SJCRH30 (cell line): ENCODE measurements at regions not wholly inside any gene's neighbourhood (a gene's known extent, or its start where the extent isn't known, plus 50 kb on each side); places are given as distances from the start of the nearest gene placed in this dataset.

Source experiments
- DNase-seq, 2 experiments: peaks; one replicate each; pipeline ENCODE4 v3.0.0-alpha.2; 2015 to 2020
- H3K27ac ChIP-seq: fragments of 250-450 bp; sonication (Bioruptor Pico); 2 replicates; pipeline ENCODE4 v1.5.1; 2020; ENCODE audit warnings: mild to moderate bottlenecking, moderate library complexity
- H3K27me3 ChIP-seq: fragments of 250-450 bp; sonication (Bioruptor Pico); 2 replicates; pipeline ENCODE4 v1.5.1; 2020; ENCODE audit warnings: mild to moderate bottlenecking, moderate library complexity
- H3K36me3 ChIP-seq: fragments of 250-450 bp; sonication (Bioruptor Pico); 2 replicates; pipeline ENCODE4 v1.5.1; 2020; ENCODE audit warnings: mild to moderate bottlenecking, moderate library complexity
- H3K4me1 ChIP-seq: fragments of 250-450 bp; sonication (Bioruptor Pico); 2 replicates; pipeline ENCODE4 v1.5.1; 2020; ENCODE audit warnings: mild to moderate bottlenecking, moderate library complexity
- H3K4me3 ChIP-seq: fragments of 250-450 bp; sonication (Bioruptor Pico); 2 replicates; pipeline ENCODE4 v1.5.1; 2020; ENCODE audit warnings: mild to moderate bottlenecking, moderate library complexity
- H3K9me3 ChIP-seq: fragments of 250-450 bp; sonication (Bioruptor Pico); replicated peaks from 2 replicates; pipeline ENCODE4 v1.5.1; 2020; ENCODE audit warnings: mild to moderate bottlenecking, moderate library complexity

- H3K27me3 ChIP-seq = no peaks in the 10 kb centered on the region
- no peak overlapping the region for H3K4me3 ChIP-seq
- DNase-seq = no peak
- no peaks in the 10 kb centered on the region for H3K36me3 ChIP-seq
- no peak overlapping the region for H3K27ac ChIP-seq
- H3K9me3 ChIP-seq = no peaks in the 10 kb centered on the region
- no peaks in the 10 kb centered on the region for H3K4me1 ChIP-seq
These were observed 76.5 kb upstream of the NUDT7 start for GRCh38 chr16:77645764-77646163.

GRCh38 chr16:77647726-77648125, 74.6 kb upstream of the NUDT7 start:
- no peaks in the 10 kb centered on the region for H3K36me3 ChIP-seq
- H3K4me1 ChIP-seq = no peaks in the 10 kb centered on the region
- no peaks in the 10 kb centered on the region for H3K27me3 ChIP-seq
- DNase-seq = no peak
- H3K4me3 ChIP-seq = no peak overlapping the region
- H3K27ac ChIP-seq = no peak overlapping the region
- no peaks in the 10 kb centered on the region for H3K9me3 ChIP-seq

GRCh38 chr16:77650761-77651160, 71.6 kb upstream of the NUDT7 start:
- H3K4me3 ChIP-seq = no peak overlapping the region
- no peaks in the 10 kb centered on the region for H3K27me3 ChIP-seq
- no peak for DNase-seq
- no peak overlapping the region for H3K27ac ChIP-seq
- no peaks in the 10 kb centered on the region for H3K36me3 ChIP-seq
- no peaks in the 10 kb centered on the region for H3K9me3 ChIP-seq
- no peaks in the 10 kb centered on the region for H3K4me1 ChIP-seq

- no peaks in the 10 kb centered on the region for H3K9me3 ChIP-seq
- H3K27ac ChIP-seq = no peak overlapping the region
- no peak for DNase-seq
- H3K36me3 ChIP-seq = no peaks in the 10 kb centered on the region
- H3K4me1 ChIP-seq = no peaks in the 10 kb centered on the region
- no peak overlapping the region for H3K4me3 ChIP-seq
- no peaks in the 10 kb centered on the region for H3K27me3 ChIP-seq
These were observed 69.9 kb upstream of the NUDT7 start for GRCh38 chr16:77652399-77652798.

- H3K27ac ChIP-seq = no peak overlapping the region
- H3K4me3 ChIP-seq = no peak overlapping the region
- H3K4me1 ChIP-seq = no peaks in the 10 kb centered on the region
- no peaks in the 10 kb centered on the region for H3K9me3 ChIP-seq
- DNase-seq = no peak
- H3K36me3 ChIP-seq = no peaks in the 10 kb centered on the region
- no peaks in the 10 kb centered on the region for H3K27me3 ChIP-seq
These were observed 65.3 kb upstream of the NUDT7 start for GRCh38 chr16:77657016-77657415.

- Histone ChIP-seq H3K27me3 (no peaks in the 10 kb centered on the region), H3K4me3 (no peak overlapping the region), H3K36me3 (no peaks in the 10 kb centered on the region), H3K4me1 (no peaks in the 10 kb centered on the region), H3K9me3 (no peaks in the 10 kb centered on the region), H3K27ac (no peak overlapping the region)
- peak in 1 of 2 experiments; percentile 1 for DNase-seq
These were observed 62.0 kb upstream of the NUDT7 start for GRCh38 chr16:77660311-77660710.

GRCh38 chr16:77662246-77662645, 60.1 kb upstream of the NUDT7 start:
- no peak overlapping the region for H3K27ac ChIP-seq
- H3K27me3 ChIP-seq = no peaks in the 10 kb centered on the region
- H3K9me3 ChIP-seq = no peaks in the 10 kb centered on the region
- H3K4me3 ChIP-seq = no peak overlapping the region
- no peaks in the 10 kb centered on the region for H3K4me1 ChIP-seq
- no peak for DNase-seq
- H3K36me3 ChIP-seq = no peaks in the 10 kb centered on the region

- Histone ChIP-seq H3K9me3 (no peaks in the 10 kb centered on the region), H3K27me3 (no peaks in the 10 kb centered on the region), H3K27ac (no peak overlapping the region), H3K4me1 (no peaks in the 10 kb centered on the region), H3K36me3 (no peaks in the 10 kb centered on the region), H3K4me3 (no peak overlapping the region)
- DNase-seq = no peak
These were observed 58.6 kb upstream of the NUDT7 start for GRCh38 chr16:77663711-77664110.

GRCh38 chr16:77666771-77667170, 55.5 kb upstream of the NUDT7 start:
- no peak for DNase-seq
- no peak overlapping the region for H3K4me3 ChIP-seq
- no peak overlapping the region for H3K27ac ChIP-seq
- H3K27me3 ChIP-seq = no peaks in the 10 kb centered on the region
- no peaks in the 10 kb centered on the region for H3K36me3 ChIP-seq
- H3K9me3 ChIP-seq = no peaks in the 10 kb centered on the region
- no peaks in the 10 kb centered on the region for H3K4me1 ChIP-seq

- Histone ChIP-seq H3K27me3 (no peaks in the 10 kb centered on the region), H3K4me1 (no peaks in the 10 kb centered on the region), H3K36me3 (no peaks in the 10 kb centered on the region), H3K9me3 (no peaks in the 10 kb centered on the region), H3K4me3 (no peak overlapping the region), H3K27ac (no peak overlapping the region)
- DNase-seq = no peak
These were observed 54.1 kb upstream of the NUDT7 start for GRCh38 chr16:77668201-77668600.

GRCh38 chr16:77669057-77669456, 53.3 kb upstream of the NUDT7 start:
- Histone ChIP-seq H3K4me1 (no peaks in the 10 kb centered on the region), H3K36me3 (no peaks in the 10 kb centered on the region), H3K9me3 (no peaks in the 10 kb centered on the region), H3K27ac (no peak overlapping the region), H3K4me3 (no peak overlapping the region), H3K27me3 (no peaks in the 10 kb centered on the region)
- no peak for DNase-seq
